ENCODE measurements at regions not wholly inside any gene's neighbourhood (a gene's known extent, or its start where the extent isn't known, plus 50 kb on each side); places are given as distances from the start of the nearest gene placed in this dataset.

- Histone ChIP-seq H4K8ac (ENCODE audit: extremely low read depth, insufficient read depth, low read length) (no peak overlapping the region), H4K5ac (ENCODE audit: insufficient read length, low read depth, low read length) (no peak overlapping the region), H3K27ac (ENCODE audit: low read depth, low read length) (no peak overlapping the region), H3K23ac (ENCODE audit: insufficient read length) (no peak overlapping the region), H3K18ac (ENCODE audit: extremely low read depth, low read length) (no peak overlapping the region), H3K79me2 (ENCODE audit: control insufficient read depth in 1 of 2, insufficient read depth in 2 of 2, low read length in 2 of 2) (no peaks in the 10 kb centered on the region), H3K4me3 (ENCODE audit: extremely low read depth in 1 of 4, insufficient read depth in 2 of 4, low read depth in 3 of 4, low read length in 4 of 4) (no peak overlapping the region), H2BK15ac (ENCODE audit: low read length) (no peak overlapping the region), H2AFZ (ENCODE audit: low read length) (no peak overlapping the region), H3K27me3 (replicated peaks in 1 of 4; ENCODE audit: control insufficient read depth in 3 of 4, extremely low read depth in 1 of 4, insufficient read depth in 3 of 4, low read length in 3 of 4) (no peaks in the 10 kb centered on the region), H3K4ac (replicated peaks; ENCODE audit: insufficient read length, low read depth, low read length) (no peak overlapping the region), H3K9me3 (ENCODE audit: insufficient read depth in 2 of 2, low read depth in 1 of 2, low read length in 1 of 2) (no peaks in the 10 kb centered on the region), H2BK5ac (ENCODE audit: low read depth, low read length) (no peak overlapping the region), H3K14ac (ENCODE audit: insufficient read length) (no peak overlapping the region), H3K56ac (replicated peaks; ENCODE audit: insufficient read length, low read depth, low read length) (no peak overlapping the region), H2BK120ac (replicated peaks; ENCODE audit: low read depth, low read length) (no peak overlapping the region), H4K20me1 (replicated peaks in 1 of 2; ENCODE audit: control insufficient read depth in 1 of 2, insufficient read depth in 2 of 2, low read length in 2 of 2) (no peaks in the 10 kb centered on the region), H2BK12ac (ENCODE audit: low read depth, low read length) (no peak overlapping the region), H3K79me1 (ENCODE audit: low read depth, low read length) (no peaks in the 10 kb centered on the region), H3K4me1 (replicated peaks in 1 of 4; ENCODE audit: control insufficient read depth in 3 of 4, insufficient read depth in 4 of 4, low read length in 3 of 4) (no peaks in the 10 kb centered on the region), H3K9ac (replicated peaks in 1 of 4; ENCODE audit: extremely low read depth in 1 of 4, low read depth in 3 of 4, low read length in 3 of 4) (no peak overlapping the region), H3K4me2 (ENCODE audit: insufficient read depth in 1 of 2, low read depth in 2 of 2, low read length in 2 of 2) (no peak overlapping the region), H3K23me2 (ENCODE audit: low read depth, low read length) (no peaks in the 10 kb centered on the region), H4K91ac (replicated peaks; ENCODE audit: insufficient read length, low read length) (no peak overlapping the region), H3K36me3 (ENCODE audit: control insufficient read depth in 2 of 4, insufficient read depth in 4 of 4, low read length in 3 of 4) (no peaks in the 10 kb centered on the region), H2BK20ac (ENCODE audit: low read length) (no peak overlapping the region), H2AK5ac (ENCODE audit: low read depth, low read length) (no peak overlapping the region)
- WGBS, 2 experiments (ENCODE audit: extremely low coverage in 1 of 2, insufficient coverage in 1 of 2, insufficient read length in 1 of 2, insufficient replicate concordance in 2 of 2, low coverage in 1 of 2, low lambda C conversion rate in 2 of 2, missing lambda C conversion rate in 1 of 2), result 78% methylated on average over 2 of the region's 2 CpGs; no CpG with 5 or more reads in 1 of the 2 experiments
- no peak for FAIRE-seq
- ChIA-PET CTCF (ENCODE audit: partially characterized antibody) (interaction anchor here (0.8 to 1.0 kb wide), 2 partner anchors 10 to 70 kb away, joined by 3 read pairs; no protein-coding TSS in a partner anchor), POLR2A (ENCODE audit: partially characterized antibody) (no interaction called here)
- DNase-seq (ENCODE audit: low read depth in 1 of 2, low spot score in 2 of 2), result no peak
- TF ChIP-seq CTBP2 (IDR thresholded peaks at IDR 0.05; ENCODE audit: borderline replicate concordance, insufficient read depth, insufficient read length, low read length) (no peak), FOSL1 (IDR thresholded peaks at IDR 0.05; ENCODE audit: insufficient read depth, low read depth, low read length) (no peak), TCF12 (IDR thresholded peaks at IDR 0.05; ENCODE audit: low read depth, low read length) (no peak), ASH2L (IDR thresholded peaks at IDR 0.05; ENCODE audit: low read length) (no peak)
These were observed 143.1 kb downstream of the S1PR1 start for GRCh38 chr1:101379950-101380349.
